NCI-H2107 (cell line): ENCODE measurements at regions not wholly inside any gene's neighbourhood (a gene's known extent, or its start where the extent isn't known, plus 50 kb on each side); places are given as distances from the start of the nearest gene placed in this dataset.

Experiments used
- DNase-seq: peaks from one replicate; lab custom pipeline; 2025; lab: John Stamatoyannopoulos, UW

GRCh38 chr9:106707738-106708474, 155.1 kb upstream of the ZNF462 start:
- no peak for DNase-seq

GRCh38 chr9:106708475-106709146, 154.4 kb upstream of the ZNF462 start:
- DNase-seq: no peak

GRCh38 chr9:106712279-106712678, 150.7 kb upstream of the ZNF462 start:
- DNase-seq: no peak

GRCh38 chr9:106713206-106713605, 149.8 kb upstream of the ZNF462 start:
- DNase-seq: no peak

GRCh38 chr9:106716820-106717219, 146.1 kb upstream of the ZNF462 start:
- no peak for DNase-seq

GRCh38 chr9:106717686-106718085, 145.3 kb upstream of the ZNF462 start:
- no peak for DNase-seq

- no peak for DNase-seq
Measured at GRCh38 chr9:106718936-106719335, 144.0 kb upstream of the ZNF462 start.

GRCh38 chr9:106722051-106722753, 140.8 kb upstream of the ZNF462 start:
- no peak for DNase-seq

GRCh38 chr9:106723926-106724325, 139.0 kb upstream of the ZNF462 start:
- DNase-seq: no peak

- no peak for DNase-seq
Measured at GRCh38 chr9:106724566-106724965, 138.4 kb upstream of the ZNF462 start.

GRCh38 chr9:106726070-106726815, 136.7 kb upstream of the ZNF462 start:
- DNase-seq: no peak

- DNase-seq: no peak
Measured at GRCh38 chr9:106727969-106728368, 135.0 kb upstream of the ZNF462 start.

GRCh38 chr9:106728860-106729259, 134.1 kb upstream of the ZNF462 start:
- no peak for DNase-seq

GRCh38 chr9:106731910-106732309, 131.1 kb upstream of the ZNF462 start:
- no peak for DNase-seq

GRCh38 chr9:106733828-106734380, 129.1 kb upstream of the ZNF462 start:
- no peak for DNase-seq

GRCh38 chr9:106737516-106737915, 125.5 kb upstream of the ZNF462 start:
- no peak for DNase-seq

GRCh38 chr9:106738109-106738508, 124.9 kb upstream of the ZNF462 start:
- DNase-seq: no peak

GRCh38 chr9:106745457-106745856, 117.5 kb upstream of the ZNF462 start:
- no peak for DNase-seq

GRCh38 chr9:106745876-106746275, 117.1 kb upstream of the ZNF462 start:
- no peak for DNase-seq

GRCh38 chr9:106751681-106752080, 111.3 kb upstream of the ZNF462 start:
- no peak for DNase-seq

- no peak for DNase-seq
Measured at GRCh38 chr9:106752581-106752980, 110.4 kb upstream of the ZNF462 start.

GRCh38 chr9:106753155-106753671, 109.8 kb upstream of the ZNF462 start:
- no peak for DNase-seq
